K562 (cell line): ENCODE measurements at regions not wholly inside any gene's neighbourhood (a gene's known extent, or its start where the extent isn't known, plus 50 kb on each side); places are given as distances from the start of the nearest gene placed in this dataset.

ENCODE experiments used
- CTCF ChIP-seq, 3 experiments: IDR thresholded peaks in 2 of 3; conservative IDR thresholded peaks in 1 of 3; 2 replicates each; pipeline ENCODE4 v1.5.1; 2011 to 2012; ENCODE audit warnings: low read length in 3 of 3, mild to moderate bottlenecking in 3 of 3, control low read depth in 2 of 3, improper control_type of control experiment in 1 of 3, inconsistent platforms in 1 of 3, low read depth in 1 of 3, mixed read lengths in 1 of 3, moderate library complexity in 1 of 3; ENCODE audit not compliant: insufficient read depth in 2 of 3
- NR2C1 ChIP-seq, 2 experiments: fragments of 450-650 bp; IDR thresholded peaks; 2 replicates each; pipeline ENCODE4 v1.6.1; 2017; ENCODE audit warnings: mild to moderate bottlenecking in 2 of 2, antibody characterized with exemption in 1 of 2, inconsistent platforms in 1 of 2, missing compliant biosample characterization in 1 of 2, missing genetic modification characterization in 1 of 2
- NR2C2 ChIP-seq, 2 experiments: fragments of 200-800 bp in 1 of 2; sonication (Bioruptor generic) in 1 of 2; sonication (generic) in 1 of 2; formaldehyde crosslinking in 1 of 2; IDR thresholded peaks; 2 replicates each; pipeline versions ENCODE4 v1.6.1 to v1.8.0; 2016 to 2022; ENCODE audit warnings: mild to moderate bottlenecking in 1 of 2, missing compliant biosample characterization in 1 of 2, missing genetic modification characterization in 1 of 2, missing genetic modification reagents in 1 of 2
- SIN3B ChIP-seq: fragments of 450-650 bp; IDR thresholded peaks from 2 replicates; pipeline ENCODE4 v1.6.1; 2017; ENCODE audit warnings: low read depth, mild to moderate bottlenecking, moderate library complexity
- STAG1 ChIP-seq: sonication (generic); formaldehyde crosslinking; IDR thresholded peaks from 2 replicates; pipeline ENCODE4 v1.5.0; 2020; ENCODE audit warnings: missing genetic modification reagents, borderline replicate concordance
- TAL1 ChIP-seq: fragments of 450-650 bp; IDR thresholded peaks from 2 replicates; pipeline ENCODE4 v1.6.1; 2016; ENCODE audit warnings: mild to moderate bottlenecking
- TF ChIP-seq, protein P1 (sequence below): sonication (generic); formaldehyde crosslinking; IDR thresholded peaks from 2 replicates; pipeline ENCODE4 v1.8.0; 2023; ENCODE audit warnings: mild to moderate bottlenecking, missing genetic modification reagents

- TF ChIP-seq NR2C1 (IDR thresholded peaks at IDR 0.05): no peak
- no peak for TF ChIP-seq NR2C1 (tag; IDR thresholded peaks at IDR 0.05)
- TF ChIP-seq STAG1 (CRISPR knock-in tag): no peak
- TF ChIP-seq SIN3B: no peak
- no peak for TF ChIP-seq TAL1
- TF ChIP-seq CTCF (IDR thresholded peaks at IDR 0.05 in 2 of 3, conservative IDR thresholded peaks at IDR 0.05 in 1 of 3; ENCODE audit: insufficient read depth in 2 of 3, low read depth in 1 of 3, low read length in 3 of 3): no peak
- TF ChIP-seq, protein P1, sequence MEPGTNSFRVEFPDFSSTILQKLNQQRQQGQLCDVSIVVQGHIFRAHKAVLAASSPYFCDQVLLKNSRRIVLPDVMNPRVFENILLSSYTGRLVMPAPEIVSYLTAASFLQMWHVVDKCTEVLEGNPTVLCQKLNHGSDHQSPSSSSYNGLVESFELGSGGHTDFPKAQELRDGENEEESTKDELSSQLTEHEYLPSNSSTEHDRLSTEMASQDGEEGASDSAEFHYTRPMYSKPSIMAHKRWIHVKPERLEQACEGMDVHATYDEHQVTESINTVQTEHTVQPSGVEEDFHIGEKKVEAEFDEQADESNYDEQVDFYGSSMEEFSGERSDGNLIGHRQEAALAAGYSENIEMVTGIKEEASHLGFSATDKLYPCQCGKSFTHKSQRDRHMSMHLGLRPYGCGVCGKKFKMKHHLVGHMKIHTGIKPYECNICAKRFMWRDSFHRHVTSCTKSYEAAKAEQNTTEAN (CRISPR knock-in tag): no peak
- TF ChIP-seq NR2C2 (CRISPR knock-in tag; IDR thresholded peaks at IDR 0.05): no peak
- no peak for TF ChIP-seq NR2C2 (tag; IDR thresholded peaks at IDR 0.05)
Observed at GRCh38 chr6:145547594-145548335, 187.6 kb downstream of the EPM2A start.
